A549 (cell line): ENCODE measurements at regions not wholly inside any gene's neighbourhood (a gene's known extent, or its start where the extent isn't known, plus 50 kb on each side); places are given as distances from the start of the nearest gene placed in this dataset.

Experiments
- CTCF ChIP-seq: fragments of >200 bp; sonication (Bioruptor Twin); formaldehyde crosslinking; IDR thresholded peaks from 3 replicates; pipeline ENCODE4 v1.5.1; 2016
- E2F6 ChIP-seq: IDR thresholded peaks from 2 replicates; pipeline ENCODE4 v1.6.1; 2012; ENCODE audit warnings: low read depth, borderline replicate concordance
- EP300 ChIP-seq, 2 experiments: fragments of >200 bp; sonication (Bioruptor Twin); formaldehyde crosslinking; IDR thresholded peaks; 2 replicates in 1 of 2; 3 replicates in 1 of 2; pipeline ENCODE4 v1.6.1; 2016 to 2017
- JUNB ChIP-seq: fragments of >200 bp; sonication (Bioruptor Twin); formaldehyde crosslinking; IDR thresholded peaks from 2 replicates; pipeline ENCODE4 v1.6.1; 2016
- MAFK ChIP-seq: fragments of 450-650 bp; IDR thresholded peaks from 2 replicates; pipeline ENCODE4 v1.6.1; 2014; ENCODE audit not compliant: partially characterized antibody
- MYC ChIP-seq: IDR thresholded peaks from 2 replicates; pipeline ENCODE4 v1.6.1; 2012; ENCODE audit warnings: mild to moderate bottlenecking, inconsistent platforms, low read length, improper control_type of control experiment, borderline replicate concordance
- PHF8 ChIP-seq: fragments of 200-600 bp; sonication (generic); IDR thresholded peaks from 2 replicates; pipeline ENCODE4 v1.6.1; 2016; ENCODE audit warnings: low read depth, mild to moderate bottlenecking, antibody characterized with exemption, moderate library complexity, borderline replicate concordance
- RAD21 ChIP-seq, 2 experiments: fragments of >200 bp in 1 of 2; sonication (Bioruptor Twin) in 1 of 2; formaldehyde crosslinking in 1 of 2; IDR thresholded peaks in 1 of 2; conservative IDR thresholded peaks in 1 of 2; 2 replicates in 1 of 2; 3 replicates in 1 of 2; pipeline ENCODE4 v1.6.1; 2012 to 2018; ENCODE audit warnings: inconsistent platforms in 1 of 2
- RCOR1 ChIP-seq: fragments of 150-350 bp; IDR thresholded peaks from 2 replicates; pipeline ENCODE4 v1.6.1; 2014; ENCODE audit warnings: antibody characterized with exemption, low read length, low read depth
- RFX5 ChIP-seq: fragments of 450-650 bp; IDR thresholded peaks from 2 replicates; pipeline ENCODE4 v1.7.1; 2014; ENCODE audit warnings: antibody characterized with exemption, mild to moderate bottlenecking, moderate library complexity
- RNF2 ChIP-seq: fragments of 200-600 bp; sonication (generic); IDR thresholded peaks from 2 replicates; pipeline ENCODE4 v1.6.1; 2016; ENCODE audit warnings: low read depth, mild to moderate bottlenecking, antibody characterized with exemption, moderate library complexity, borderline replicate concordance
- TF ChIP-seq, protein P1 (sequence below): fragments of 200-600 bp; sonication (generic); IDR thresholded peaks from 2 replicates; pipeline ENCODE4 v1.6.1; 2016; ENCODE audit warnings: antibody characterized with exemption, mild to moderate bottlenecking, moderate library complexity

- no peak for TF ChIP-seq CTCF
- no peak for TF ChIP-seq RFX5
- no peak for TF ChIP-seq MYC
- no peak for TF ChIP-seq RCOR1
- TF ChIP-seq JUNB = no peak
- TF ChIP-seq EP300 (IDR thresholded peaks at IDR 0.05) = no peak
- TF ChIP-seq MAFK = no peak
- TF ChIP-seq, protein P1, sequence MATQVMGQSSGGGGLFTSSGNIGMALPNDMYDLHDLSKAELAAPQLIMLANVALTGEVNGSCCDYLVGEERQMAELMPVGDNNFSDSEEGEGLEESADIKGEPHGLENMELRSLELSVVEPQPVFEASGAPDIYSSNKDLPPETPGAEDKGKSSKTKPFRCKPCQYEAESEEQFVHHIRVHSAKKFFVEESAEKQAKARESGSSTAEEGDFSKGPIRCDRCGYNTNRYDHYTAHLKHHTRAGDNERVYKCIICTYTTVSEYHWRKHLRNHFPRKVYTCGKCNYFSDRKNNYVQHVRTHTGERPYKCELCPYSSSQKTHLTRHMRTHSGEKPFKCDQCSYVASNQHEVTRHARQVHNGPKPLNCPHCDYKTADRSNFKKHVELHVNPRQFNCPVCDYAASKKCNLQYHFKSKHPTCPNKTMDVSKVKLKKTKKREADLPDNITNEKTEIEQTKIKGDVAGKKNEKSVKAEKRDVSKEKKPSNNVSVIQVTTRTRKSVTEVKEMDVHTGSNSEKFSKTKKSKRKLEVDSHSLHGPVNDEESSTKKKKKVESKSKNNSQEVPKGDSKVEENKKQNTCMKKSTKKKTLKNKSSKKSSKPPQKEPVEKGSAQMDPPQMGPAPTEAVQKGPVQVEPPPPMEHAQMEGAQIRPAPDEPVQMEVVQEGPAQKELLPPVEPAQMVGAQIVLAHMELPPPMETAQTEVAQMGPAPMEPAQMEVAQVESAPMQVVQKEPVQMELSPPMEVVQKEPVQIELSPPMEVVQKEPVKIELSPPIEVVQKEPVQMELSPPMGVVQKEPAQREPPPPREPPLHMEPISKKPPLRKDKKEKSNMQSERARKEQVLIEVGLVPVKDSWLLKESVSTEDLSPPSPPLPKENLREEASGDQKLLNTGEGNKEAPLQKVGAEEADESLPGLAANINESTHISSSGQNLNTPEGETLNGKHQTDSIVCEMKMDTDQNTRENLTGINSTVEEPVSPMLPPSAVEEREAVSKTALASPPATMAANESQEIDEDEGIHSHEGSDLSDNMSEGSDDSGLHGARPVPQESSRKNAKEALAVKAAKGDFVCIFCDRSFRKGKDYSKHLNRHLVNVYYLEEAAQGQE = no peak
- TF ChIP-seq PHF8 = no peak
- TF ChIP-seq RAD21 (conservative IDR thresholded peaks at IDR 0.05 in 1 of 2, IDR thresholded peaks at IDR 0.05 in 1 of 2) = no peak
- TF ChIP-seq E2F6 = no peak
- no peak for TF ChIP-seq RNF2
Measured at GRCh38 chr2:167898340-167898739, 349.1 kb downstream of the STK39 start.
